GM18511 (cell line): ENCODE measurements at regions not wholly inside any gene's neighbourhood (a gene's known extent, or its start where the extent isn't known, plus 50 kb on each side); places are given as distances from the start of the nearest gene placed in this dataset.
"Not testable (repeated sequence)": the region's sequence is repeated elsewhere in the genome, so short reads cannot be mapped to it uniquely, and the experiment has no call there.

Source experiments
- ATAC-seq: cut with Tn5 transposase; IDR thresholded peaks from one replicate; pipeline ENCODE4 v1.9.1; 2021; ENCODE audit warnings: mild to moderate bottlenecking, moderate library complexity; ENCODE audit not compliant: unreplicated experiment

DNA sequence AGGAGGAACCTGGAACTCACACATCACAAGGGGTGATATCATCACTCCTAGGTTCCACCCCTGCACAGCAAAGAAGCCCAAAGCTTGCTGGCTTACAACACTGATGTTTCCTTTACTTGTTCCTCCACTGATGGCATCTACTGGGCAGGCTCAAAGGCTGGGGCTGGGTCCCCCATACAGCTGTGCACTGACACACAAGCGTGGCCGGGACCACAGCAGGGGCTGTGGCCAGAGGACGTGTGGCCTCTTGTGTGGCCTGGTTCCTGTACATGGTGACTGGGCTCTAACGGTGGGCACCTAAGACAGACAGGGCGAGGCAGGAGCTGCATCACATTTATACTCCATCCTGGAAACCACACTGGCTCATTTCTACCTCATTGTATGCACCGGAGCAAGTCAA lies 264.4 kb upstream of the FOXF1 start:
- no peak for ATAC-seq

DNA sequence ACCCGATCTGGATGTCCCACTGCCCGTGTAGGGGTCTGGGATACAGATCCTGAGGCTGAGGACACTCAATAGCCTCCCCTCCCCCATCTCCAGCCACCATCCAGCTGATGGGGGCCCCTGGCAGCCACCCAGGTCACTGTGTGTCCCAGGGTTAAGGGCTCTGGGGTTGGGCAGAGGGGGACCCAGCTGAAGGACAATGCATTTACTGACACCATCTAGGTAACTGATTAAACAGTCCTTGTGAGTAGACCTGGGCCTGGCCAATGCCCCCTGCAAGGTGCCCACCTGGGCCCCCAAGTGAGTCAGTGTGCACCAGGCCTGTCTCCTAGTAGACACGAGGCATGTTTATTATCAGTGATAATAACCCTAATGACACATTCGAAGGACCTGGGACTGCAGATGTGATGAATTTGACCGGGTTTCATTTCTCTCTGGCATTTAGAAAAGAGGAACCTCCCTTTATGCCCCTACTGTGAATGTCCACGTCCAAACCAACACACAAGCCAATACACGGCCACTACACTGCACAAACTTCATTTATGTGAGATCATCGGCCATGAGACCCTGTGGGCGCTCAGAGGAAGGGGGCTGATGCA lies 261.9 kb upstream of the FOXF1 start:
- no peak for ATAC-seq

DNA sequence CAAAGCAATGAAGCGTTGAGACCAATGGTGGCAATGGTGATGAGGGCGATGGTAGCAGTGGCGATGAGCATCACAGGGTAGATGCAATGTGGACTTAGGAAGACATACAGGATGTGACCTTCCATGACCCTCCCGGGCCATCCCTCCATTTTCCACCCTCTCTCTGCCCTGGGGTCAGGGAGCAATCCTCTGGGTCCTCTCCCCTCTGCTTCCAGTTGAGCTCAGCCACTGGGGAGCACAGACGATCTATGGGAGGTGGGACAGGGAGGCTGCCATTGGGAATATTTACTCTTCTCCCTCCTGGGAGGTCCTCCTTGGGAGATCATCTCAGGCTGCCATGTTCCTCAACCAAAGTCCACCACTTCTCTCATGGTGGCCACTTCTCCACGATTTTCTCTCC lies 260.7 kb upstream of the FOXF1 start:
- no peak for ATAC-seq

DNA sequence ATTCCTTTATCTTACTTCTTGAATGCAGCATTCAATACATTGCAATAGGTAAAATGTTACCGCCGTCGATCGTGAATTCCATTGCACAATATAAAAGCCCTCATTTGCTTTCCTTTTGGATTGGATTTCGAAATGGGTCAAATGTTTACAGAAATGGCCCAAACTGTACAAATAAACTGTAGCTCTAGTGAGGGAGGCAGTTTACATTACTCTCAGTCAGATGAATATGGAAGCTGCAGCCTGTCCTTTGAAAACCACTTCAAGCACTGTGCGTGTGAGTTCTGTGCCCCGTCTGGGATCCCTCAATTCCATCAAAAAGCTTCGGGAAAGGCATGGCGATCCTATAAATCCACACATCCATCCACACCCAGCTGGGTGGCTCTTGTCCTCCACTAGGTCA lies 258.6 kb upstream of the FOXF1 start:
- ATAC-seq: no peak

DNA sequence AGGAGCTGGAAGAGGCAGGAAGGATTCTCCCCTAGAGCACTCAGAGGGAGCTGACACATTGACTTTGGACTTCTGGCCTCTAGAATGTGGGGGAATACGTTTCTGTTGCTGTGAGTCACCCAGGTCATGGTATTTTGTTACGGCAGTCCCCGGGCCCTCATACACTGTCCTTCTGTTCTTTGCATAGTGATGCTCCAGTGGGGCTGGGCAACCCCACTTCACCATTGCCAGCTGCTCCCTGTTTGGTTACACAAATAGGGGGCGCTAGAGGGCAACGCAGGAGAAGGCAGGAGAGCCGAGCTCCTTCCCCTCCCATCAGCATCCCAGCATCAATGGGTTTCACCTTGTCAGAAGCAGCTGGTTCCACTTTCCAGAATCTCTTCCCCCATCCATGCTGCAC lies 257.7 kb upstream of the FOXF1 start:
- no peak for ATAC-seq

DNA sequence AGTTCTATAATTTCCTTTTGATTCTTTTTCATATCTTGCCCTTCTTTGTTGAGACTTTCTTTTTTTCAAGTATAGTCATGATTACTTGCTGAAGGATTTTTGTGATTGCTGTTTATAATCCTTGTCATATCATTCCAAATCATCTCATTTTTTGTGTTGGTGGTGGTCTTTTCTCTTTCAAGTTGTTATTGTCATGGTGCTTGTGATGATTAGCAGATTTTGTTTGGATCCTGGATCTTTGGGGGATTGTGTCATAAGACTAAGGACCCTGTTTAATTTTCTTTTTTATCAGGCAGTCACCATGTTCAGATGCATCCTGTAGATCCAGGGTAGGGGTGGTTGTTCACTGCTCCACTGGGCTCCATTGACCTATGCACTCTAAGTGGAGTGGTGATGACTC lies 254.4 kb upstream of the FOXF1 start:
- ATAC-seq: no peak

DNA sequence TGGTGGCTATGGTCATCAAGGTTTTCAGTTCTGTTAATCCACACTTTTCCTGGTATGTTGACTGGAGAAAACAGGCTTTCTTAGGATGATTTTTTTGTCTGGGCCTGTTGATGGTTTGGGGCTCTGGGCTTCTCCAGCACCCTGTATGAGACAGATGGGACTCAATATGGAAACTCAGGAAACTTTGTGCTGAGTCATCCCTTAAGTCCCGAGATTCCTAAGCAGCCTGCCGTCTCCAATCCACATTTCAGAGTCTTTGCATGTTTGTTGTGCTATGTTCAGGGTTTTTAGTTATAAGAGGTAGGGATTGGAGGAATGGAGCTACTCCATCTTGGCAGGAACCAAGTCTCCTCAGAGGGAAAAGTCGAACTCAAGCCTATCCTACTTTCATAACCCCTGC lies 253.3 kb upstream of the FOXF1 start:
- no peak for ATAC-seq

DNA sequence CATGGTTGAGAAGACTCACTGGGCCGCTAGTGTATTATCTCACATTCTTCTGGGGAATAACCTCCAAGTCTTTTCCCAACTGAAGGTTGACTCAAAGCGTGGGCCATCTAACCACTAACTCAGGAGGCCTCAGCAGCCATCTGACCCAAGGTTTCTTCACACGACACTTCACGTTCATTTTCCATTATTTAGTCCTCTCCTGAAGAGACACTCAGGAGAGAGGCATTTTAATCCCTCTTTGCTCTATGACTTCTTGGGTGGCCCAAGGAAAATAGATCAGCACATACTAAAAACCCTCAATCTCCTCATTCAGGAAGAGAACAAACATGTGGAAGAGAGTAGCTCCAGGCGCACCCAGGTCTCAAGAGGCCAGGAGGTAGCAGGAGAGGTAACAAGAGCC lies 252.8 kb upstream of the FOXF1 start:
- ATAC-seq: no peak

DNA sequence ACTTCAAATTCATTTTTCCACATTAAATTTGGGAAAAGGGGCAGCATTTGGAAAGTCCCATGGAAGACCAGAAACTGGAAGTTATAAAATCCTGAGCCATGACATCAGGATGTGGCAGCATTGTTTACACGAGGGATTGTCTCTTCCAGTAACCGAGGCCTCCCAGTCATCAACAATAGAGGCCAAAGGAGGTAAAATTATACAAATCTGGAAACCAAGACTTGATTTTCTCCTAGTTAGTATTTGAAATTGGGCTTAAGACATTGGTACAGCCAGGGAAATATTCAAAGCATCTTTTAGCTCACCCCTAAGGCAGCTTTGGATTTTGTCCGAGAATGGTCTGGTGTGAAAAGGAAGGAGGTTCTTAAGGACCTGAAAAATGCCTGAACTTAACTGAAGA lies 251.6 kb upstream of the FOXF1 start:
- ATAC-seq: no peak

DNA sequence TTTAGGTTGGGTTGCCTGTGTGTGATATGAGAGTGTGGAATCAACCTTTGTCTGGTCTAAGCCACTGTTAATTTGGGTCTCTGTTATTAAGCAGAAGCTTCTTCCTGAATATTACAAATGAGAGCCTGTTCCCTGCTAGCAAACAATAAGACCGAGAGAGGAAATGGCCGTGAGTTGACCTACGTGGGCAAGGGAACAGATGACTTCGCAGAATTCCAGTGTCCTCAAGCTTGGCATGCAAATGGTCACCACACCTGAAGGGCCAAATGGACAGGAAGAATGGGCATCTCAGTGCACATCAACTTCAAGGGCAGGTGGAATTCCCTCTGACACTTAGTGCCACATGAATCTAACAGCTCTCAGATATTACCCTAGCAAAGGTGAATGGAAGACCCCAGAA lies 250.8 kb upstream of the FOXF1 start:
- no peak for ATAC-seq

DNA sequence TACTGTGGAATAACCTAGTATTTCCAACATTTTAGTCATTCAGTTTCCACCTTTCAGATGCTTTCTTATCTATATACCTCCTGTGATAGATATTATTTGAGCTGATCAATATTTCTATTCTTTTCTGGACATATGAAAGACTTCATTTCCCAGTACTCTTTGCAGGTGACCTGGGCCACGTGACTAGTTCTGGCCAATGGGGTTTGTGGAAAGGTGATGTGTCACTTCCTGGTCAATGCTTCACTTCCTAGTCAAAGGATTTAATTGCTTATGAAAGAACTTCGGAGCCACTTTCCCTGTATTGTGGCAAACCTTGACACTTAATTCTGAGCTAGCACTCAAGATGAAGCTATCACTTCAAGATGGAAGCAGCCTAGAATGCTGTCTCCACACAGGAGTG lies 248.9 kb upstream of the FOXF1 start:
- no peak for ATAC-seq

DNA sequence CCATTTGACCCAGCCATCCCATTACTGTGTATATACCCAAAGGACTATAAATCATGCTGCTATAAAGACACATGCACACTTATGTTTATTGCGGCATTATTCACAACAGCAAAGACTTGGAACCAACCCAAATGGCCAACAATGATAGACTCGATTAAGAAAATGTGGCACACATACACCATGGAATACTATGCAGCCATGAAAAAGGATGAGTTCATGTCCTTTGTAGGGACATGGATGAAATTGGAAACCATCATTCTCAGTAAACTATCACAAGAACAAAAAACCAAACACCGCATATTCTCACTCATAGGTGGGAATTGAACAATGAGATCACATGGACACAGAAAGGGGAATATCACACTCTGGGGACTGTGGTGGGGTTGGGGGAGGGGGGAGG lies 242.7 kb upstream of the FOXF1 start:
- not testable (repeated sequence) for ATAC-seq

DNA sequence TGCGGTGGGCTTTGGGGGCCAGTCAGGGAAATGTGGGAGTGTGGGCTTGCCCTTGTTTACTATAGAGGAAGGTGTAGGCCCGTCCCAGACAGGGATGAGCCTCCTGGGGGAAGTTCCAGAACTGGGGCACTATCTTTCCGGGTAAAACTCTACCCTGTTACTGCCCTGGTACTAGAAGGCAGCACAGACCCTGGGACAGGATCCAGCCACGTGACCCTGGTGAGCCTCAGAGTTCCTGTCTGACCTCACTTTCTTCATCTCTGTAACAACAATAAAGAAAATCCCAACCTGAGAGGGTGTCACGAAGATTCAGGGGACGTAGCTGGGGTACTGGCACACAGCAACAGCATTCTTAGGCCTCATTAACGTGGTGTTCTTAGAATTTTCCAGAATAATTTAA lies 239.6 kb upstream of the FOXF1 start:
- no peak for ATAC-seq

DNA sequence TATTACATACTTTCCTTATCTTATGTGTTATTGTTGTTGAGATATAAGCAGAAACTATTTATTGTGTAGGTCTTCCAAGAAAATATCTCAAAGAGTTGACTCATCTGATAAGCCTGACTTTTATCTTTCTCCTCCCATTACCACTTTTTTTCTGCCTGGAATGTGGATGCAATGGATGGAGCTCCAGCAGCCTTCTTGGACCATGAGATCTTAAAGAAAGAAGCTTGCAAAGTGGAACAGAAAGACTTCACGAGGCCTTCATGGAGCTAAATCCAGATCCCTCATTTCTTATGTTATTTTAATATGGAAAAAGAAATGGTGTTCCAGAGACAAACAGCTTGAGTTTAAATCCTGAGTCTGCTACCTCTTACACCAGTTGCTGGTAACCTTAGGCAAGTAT lies 237.6 kb upstream of the FOXF1 start:
- no peak for ATAC-seq

DNA sequence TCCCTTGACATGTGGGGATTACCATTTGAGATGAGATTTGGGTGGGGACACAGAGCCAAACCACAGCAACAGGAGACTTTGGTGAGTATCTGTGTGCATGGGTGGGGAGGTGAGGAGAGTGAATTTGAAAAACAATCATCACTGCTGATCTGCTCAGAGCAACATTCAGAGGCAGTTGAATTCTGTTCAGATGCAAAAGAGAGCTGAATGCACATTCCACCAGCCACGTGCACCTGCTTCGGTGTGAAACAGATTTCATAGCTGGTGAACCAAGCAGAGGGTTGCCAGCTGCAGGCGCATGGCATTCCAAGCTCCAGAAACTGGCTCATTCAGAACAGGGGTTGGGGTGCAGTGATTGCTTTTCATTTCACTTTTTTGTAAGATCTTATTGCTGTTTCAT lies 233.1 kb upstream of the FOXF1 start:
- ATAC-seq: no peak

DNA sequence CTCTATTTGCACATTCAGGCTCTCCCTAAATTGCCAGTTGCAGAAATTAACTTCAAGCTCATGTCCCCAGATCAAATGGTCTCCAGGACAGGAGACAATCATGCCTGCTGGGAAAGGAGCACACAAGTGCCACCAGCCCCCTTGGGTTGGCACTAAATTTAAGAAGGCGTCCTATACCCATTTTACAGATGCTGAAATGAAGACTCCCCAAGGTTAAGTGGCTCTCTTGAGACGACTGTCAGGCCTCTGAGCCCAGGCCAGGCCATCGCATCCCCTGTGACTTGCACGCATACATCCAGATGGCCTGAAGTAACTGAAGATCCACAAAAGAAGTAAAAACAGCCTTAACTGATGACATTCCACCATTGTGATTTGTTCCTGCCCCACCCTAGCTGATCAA lies 232.5 kb upstream of the FOXF1 start:
- ATAC-seq: not testable (repeated sequence)

DNA sequence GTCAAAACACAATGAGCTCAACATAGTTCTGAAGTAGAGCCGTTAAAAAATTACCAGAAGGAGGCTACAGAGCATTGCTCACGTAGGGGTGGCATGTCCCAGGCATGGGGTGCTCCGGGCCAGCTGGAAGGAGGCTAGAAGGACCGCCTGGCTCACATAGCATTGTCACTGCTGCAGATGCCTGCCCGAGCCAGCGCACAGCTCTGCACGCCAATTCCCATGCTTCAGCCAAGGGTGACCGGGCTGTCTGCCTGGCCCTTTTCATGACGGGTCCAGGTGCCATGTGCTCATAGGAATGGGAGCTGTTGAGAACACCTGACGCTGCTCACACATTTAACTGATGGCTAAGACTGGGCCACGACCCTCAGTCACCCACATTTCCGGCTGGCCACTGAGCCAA lies 228.9 kb upstream of the FOXF1 start:
- no peak for ATAC-seq

DNA sequence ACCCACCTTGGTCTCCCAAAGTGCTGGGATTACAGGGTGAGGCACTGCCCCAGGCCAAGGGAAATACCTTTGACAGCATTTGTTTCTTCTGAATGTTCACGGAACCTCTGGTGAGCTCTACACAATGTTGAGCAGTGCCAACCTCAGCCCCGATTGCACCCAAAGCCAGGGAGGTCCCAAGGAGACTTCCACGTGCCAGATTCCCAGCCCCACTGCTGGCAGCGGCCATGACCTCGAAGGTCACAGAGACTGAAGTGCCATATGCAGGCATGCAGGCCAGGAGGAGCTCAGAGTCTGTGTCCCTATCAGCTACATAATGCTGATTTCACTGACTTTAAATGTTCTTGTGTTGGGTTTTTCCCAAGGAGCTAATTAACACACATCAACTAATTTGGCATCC lies 226.4 kb upstream of the FOXF1 start:
- no peak for ATAC-seq

DNA sequence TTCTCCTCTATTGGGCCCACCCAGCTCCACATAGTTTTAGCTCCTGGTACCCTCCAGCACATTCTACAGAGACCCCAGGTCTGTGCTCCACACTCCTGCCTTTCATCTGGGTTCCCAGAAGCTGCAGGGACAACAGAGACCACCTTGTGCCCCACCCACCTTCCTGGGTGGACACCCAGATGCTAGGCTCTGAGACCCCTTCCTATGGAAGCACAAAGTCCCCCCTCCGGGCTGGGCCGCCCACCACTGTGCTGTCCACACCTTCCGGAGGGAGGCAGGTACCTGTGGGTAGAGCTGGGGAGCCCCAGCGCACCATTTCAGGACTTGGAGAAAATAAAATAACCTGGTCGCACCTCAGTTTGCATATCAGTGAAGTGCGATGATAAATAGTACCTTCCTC lies 224.9 kb upstream of the FOXF1 start:
- ATAC-seq: no peak

DNA sequence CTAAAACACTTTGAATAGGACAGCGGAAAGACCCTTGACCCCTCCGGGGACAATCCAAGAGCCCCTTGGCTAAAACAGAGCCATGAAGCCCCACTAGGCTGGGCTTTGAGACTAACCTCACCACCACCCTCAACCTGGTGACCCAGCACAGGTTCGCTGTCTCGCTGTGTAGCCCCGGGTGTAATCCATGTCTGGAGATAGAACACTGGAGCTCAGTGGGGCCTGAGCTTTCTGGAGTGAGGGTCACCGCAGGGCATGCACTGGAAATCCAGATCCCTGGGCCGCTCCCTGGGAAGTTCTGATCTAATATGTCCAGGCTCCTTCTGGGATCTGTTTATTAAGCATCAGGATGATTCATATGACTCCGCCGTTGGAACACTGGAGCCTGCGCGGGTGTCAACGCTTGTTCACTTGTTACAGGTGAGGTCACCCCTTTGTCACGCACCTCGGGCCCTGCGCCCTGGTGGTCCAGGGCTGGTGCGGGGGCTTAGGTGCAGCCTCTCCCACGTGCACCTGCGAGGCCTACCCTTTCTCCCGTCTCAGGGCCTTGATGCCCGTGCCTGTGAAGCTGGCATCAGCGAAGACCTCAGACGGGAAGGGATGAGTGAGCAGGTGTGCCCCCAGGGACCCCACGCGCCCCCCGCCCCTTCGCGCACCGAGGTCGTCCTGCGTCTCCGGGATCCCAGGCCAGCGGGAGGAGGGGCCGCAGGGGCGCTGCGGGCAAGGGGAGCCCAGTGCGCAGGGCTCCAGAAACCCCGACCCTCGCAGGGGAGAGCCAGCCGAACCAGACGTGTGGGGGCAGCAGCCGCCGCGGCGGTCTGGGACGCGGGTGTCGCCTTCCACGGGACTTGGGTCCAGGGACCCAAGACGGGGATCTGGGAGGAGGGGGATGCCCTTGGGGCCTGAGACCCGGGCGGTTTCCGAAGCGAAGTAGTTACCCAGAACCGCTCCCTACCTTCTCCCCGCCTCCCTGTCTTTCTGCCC lies 224.1 kb upstream of the FOXF1 start:
- ATAC-seq: no peak

DNA sequence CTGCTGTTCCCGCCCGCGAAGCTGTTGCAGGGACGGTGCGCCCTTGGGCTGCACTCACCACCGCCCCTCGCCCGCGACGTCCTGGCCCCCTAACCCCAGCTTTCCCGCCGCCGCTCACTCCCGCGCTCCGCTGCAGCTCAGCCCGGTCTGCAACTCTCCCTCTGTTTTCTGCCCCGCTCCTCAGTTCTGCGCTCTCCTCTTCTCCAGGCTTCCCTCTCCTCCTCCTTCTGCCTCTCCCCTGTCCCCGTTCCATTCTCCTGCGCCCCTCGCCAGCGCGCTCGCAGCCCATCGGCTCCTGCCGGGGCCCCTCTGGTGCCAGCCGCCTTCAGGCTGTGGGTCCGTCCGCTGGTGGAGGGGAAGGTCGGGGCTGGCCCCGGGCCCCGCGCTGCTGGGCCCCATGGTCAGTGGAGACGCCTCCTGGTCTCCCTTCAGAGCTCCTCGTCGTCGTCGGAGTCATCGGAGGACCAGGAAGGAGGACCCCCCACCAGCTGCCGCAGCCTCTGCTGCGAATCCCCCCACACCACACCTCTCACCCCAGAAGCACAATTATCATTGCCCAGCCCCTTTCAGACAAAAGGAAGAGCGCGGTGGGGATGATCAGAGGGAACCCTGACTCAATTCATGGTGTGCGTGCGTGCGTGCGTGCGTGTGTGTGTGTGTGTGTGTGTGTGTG lies 223.2 kb upstream of the FOXF1 start:
- no peak for ATAC-seq

DNA sequence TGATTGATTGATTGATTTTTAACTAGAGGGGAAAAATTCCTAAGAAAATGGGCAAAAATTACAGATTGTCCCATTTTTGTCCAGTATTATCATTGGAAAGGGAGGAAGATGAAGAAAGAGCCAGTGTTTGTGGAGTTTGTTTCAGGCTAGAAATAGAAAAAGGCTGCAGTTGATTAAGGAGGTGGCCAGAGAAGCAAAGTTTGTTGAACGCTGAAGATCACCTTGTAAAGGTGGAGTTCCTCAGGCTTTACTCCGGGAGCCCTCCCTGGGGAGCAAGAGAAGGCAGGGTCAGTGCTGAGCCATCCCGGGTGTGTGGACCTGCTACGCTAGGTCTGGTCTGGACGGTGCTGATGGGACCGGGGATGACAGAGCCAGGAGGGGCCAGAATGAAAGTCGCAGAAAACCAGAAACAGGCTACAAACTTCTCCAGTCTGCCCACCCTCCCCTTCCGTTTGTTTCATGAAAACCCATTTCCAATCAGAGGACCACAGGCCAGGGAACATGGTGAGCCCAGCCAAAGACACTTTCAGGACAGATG lies 222.6 kb upstream of the FOXF1 start:
- ATAC-seq: no peak
